Left ventricle myocardium superior (tissue), 1 donor: ENCODE measurements at regions not wholly inside any gene's neighbourhood (a gene's known extent, or its start where the extent isn't known, plus 50 kb on each side); places are given as distances from the start of the nearest gene placed in this dataset.
"Not testable (repeated sequence)": the region's sequence is repeated elsewhere in the genome, so short reads cannot be mapped to it uniquely, and the experiment has no call there.

Experiments used
- ATAC-seq: fragments of 200-7000 bp; cut with Tn5 transposase; one replicate; pipeline ENCODE4 v1.9.1; 2020; ENCODE audit warnings: mild to moderate bottlenecking, moderate library complexity
- DNase-seq: peaks from one replicate; pipeline ENCODE4 v3.0.0-alpha.2; 2020
- intact Hi-C: fragments of 100-400 bp; cut with micrococcal nuclease; formaldehyde crosslinking; loops from one replicate; pipeline ENCODE4 v1.11.0; 2022
- donor health status: DM: no; HTN: yes; CAD: no; lungs with severe emphysema.

DNA sequence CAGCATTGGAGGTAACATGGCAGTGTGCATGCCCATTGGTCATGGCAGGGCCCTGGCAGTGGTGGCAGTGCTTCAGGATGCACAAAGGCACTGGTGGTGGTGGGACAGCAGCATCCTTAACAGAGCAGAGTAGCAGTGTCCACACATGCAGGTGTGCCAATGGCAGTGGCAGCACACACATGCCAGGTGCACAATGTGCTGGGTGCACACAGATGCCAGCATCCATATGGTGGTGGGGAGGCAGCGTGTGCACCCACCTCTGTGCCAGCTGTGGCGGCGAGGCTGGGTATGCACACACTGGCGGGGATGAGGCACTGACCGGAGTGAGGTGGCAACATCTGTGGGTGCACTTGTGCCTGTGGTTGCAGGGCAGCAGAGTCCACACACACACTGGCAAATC lies 150.6 kb downstream of the SI start:
- intact Hi-C loops = no loop called here
- DNase-seq (no peak), ATAC-seq (no peak)

DNA sequence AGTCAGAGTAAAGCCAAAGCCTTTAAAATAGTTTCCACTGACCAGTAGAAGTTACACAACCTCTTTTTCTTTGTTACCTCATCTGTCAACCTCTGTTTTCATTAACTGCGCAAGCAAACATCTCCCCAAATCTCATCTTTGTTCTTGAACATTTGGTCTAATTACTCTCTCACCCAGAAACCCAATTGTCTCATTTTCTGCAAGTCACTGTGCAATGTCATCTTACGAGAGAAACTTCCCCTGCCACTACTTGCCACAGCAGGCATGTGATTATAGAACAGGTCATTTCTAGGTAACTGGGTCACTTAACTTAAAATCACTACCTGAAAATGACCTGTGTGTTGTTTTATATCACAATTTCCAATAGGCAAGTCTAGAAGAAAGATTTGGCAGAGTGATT lies 159.4 kb downstream of the SI start:
- DNase-seq (no peak), ATAC-seq (no peak)
- intact Hi-C loops = no loop called here

DNA sequence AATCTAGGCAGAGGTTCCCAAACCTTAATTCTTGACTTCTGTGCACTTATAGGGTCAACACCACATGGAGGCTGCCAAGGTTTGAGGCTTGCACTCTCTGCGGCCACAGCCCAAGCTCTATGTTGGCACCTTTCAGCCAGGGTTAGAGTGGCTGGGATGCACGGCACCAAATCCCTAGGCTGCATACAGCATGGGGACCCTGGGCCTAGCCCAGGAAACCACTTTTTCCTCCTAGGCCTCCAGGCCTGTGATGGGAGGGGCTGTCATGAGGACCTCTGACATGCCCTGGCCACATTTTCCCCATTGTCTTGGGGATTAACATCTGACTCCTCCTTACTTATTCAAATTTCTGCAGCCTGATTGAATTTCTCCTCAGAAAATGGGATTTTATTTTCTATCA lies 165.4 kb downstream of the SI start:
- ATAC-seq (no peak), DNase-seq (no peak)
- intact Hi-C loops = no loop called here

DNA sequence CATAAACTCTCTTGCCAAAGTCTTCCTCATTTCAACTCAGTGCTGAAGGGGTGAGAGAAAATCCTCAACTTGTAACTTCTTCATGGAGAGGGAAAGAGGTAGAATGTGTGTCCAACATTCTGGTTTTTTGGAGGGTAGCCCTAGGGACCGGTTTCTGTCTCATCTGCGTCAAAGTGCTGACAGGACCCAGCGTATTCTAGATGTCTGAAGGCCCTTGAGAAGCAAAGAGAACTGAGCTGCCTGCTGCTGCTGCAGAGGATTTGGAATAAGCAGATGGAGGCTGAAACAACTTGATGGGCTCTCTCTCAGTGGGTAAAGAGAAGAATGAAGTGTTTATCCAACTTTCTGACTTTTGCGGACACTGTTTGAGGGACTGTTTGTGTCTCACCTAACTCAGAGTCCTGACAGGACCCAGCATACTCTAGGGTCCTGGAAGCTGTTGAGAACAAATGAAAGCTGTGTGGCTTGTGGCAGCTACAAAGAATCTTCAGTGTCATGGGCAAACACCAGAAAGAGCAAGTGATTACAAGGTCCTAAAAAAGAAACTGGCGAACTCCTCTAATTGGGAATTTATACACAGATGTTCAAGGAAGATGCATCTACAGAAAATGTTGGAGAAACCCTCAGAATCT lies 174.4 kb downstream of the SI start:
- intact Hi-C loops = no loop called here
- DNase-seq (no peak), ATAC-seq (no peak)

DNA sequence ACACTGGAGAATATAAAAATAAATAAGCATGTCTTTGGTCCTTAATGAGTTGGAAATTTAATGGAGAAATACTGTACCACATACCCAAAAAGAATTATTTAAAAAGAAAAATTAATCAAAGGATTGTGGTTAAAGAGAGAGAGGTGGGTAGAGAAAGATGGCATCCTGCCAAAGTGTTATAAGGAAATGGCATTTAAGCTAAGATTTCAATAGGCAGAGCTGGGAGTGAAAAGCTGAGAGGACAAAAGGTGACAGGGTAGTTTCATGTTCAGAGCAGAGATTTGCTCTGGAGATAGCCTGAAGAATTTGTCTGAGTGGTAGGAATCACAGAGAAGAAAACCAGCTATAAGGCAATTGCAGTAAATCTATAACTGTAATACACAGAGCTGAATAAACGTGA lies 181.0 kb downstream of the SI start:
- intact Hi-C loops = no loop called here
- DNase-seq = no peak
- no peak for ATAC-seq

DNA sequence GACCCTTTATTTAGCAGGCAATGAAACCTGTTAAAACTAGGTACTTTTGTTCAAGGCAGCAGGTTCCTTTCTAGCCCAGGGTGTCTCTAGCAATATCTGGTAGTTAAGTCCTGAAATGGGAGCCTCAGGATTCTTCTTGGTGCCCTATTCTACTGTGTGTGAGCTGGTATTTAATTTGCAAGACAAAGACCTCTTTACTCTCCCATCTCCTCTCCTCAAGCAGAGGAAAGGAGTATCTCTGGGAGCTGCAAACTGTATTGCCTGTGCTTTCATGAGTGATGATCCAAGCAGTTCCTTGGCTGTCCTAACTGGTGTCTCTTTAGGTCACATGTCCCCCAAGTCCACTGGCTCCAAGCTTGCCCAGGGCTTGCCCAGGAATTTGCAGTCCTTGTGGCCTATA lies 188.2 kb downstream of the SI start:
- intact Hi-C loops = no loop called here
- ATAC-seq (no peak), DNase-seq (no peak)

DNA sequence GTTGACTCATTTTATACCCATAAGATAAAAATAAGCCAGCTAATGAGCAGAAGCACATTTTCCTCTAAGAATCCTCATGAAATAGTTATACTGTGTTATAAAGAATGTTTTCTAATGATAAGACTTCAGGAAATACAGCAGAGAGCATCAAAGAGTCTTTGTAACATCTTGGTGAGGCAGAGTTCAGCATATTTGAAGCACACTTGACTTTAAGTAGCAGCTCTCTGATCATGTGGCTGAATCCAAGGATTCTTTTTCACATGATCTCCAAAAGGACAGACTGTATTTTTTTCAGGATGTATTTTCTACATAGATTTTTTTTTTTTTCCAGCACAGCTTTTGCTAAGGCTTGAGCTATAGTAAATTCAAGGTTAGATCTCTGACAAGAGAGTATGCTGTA lies 195.1 kb downstream of the SI start:
- ATAC-seq (no peak), DNase-seq (no peak)
- intact Hi-C loops = no loop called here

DNA sequence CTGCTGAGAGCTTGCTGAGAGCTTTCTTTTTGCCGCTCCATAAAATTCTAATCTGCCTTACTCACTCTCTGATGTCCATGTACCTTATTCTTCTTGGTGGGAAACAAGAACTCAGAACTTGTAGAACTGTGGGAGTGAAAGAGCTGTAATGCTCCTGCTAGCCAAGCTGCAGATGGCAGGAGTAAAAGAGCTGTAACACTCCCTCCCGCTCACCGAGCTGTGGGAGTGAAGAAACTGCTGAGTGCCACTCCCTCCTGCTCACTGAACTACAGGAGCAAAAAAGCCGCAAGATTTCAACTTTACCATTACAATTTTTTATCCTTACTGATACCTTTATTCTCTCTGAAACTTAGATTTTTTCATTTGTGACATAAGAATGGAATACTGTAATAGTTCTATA lies 199.1 kb downstream of the SI start:
- no peak for ATAC-seq
- intact Hi-C loops = no loop called here
- DNase-seq = no peak

DNA sequence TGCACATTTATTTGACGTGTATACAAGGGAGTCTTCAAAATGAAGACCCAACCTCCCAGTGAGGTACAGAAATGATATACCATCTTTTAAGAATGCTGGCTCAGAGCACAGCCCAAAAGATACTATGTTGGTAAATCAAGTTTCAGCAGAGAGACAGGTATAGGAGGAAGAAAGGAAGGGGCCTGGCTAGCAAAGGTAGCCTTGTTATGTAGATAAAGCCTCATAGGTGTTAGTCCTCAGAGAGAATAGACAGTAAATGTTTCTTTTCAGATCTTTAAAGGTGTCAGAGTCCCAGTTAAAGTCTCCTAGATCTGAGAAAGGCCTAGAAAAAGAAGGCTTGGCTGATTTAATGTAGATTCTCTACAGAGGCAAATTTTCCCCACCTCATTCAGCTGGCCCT lies 213.8 kb downstream of the SI start:
- intact Hi-C loops = no loop called here
- ATAC-seq = no peak
- DNase-seq = no peak

DNA sequence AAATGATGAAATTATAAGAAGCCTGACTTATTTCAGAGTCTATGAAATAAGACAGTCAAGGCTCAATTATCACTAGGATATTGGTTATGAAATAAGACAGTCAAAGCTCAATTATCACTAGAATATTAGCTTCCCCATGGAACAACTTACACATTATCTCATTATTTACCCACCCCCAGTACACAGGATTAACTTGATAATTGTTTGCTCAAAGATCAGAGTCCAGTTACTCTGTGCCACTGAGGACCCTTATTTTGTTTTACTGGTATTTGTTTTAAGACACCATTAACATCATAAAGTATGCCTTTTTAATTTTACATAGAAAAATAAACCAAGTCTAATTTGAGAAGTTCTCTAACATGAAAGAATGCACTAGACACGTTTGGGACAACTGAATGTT lies 225.4 kb downstream of the SI start:
- ATAC-seq = no peak
- intact Hi-C loops = no loop called here
- no peak for DNase-seq

DNA sequence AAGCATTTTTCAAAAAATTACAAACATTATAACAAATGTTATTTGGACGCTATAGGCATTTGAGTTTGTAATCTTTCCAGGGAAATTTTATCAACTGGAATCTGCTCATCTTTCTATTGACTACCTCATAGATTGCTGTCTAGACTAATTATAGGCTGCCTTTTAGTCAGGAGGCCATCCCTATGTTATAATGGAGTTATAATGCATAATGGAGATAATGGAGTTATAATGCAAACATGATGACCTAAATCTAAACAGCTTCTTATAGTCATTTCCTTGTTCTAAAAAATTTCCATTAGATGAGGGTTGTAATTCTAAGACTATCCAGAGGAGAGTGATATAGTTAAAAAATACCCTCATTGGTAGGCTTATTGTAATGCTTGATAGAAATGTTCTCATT lies 226.4 kb downstream of the SI start:
- ATAC-seq (no peak), DNase-seq (no peak)
- intact Hi-C loops = no loop called here

DNA sequence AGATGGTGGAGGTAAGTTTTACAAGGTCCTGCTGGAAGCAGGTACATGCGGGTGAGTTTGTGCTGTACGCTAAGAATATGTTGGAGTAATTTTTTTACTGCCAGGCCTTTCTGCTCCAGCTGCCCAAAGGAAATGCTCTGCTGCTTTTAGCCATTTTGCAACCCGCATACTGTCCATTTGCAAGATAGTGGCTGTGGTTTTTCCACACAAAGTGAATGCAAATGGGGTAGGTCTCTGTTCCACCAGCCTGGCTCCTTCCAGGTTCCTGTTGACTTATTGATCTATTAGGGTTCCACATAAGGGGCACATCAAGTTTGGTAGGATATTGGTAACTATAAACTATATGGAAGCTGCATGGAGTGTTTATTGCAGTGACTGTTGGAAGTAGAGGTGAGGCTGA lies 227.1 kb downstream of the SI start:
- ATAC-seq (no peak), DNase-seq (no peak)
- intact Hi-C loops = no loop called here

DNA sequence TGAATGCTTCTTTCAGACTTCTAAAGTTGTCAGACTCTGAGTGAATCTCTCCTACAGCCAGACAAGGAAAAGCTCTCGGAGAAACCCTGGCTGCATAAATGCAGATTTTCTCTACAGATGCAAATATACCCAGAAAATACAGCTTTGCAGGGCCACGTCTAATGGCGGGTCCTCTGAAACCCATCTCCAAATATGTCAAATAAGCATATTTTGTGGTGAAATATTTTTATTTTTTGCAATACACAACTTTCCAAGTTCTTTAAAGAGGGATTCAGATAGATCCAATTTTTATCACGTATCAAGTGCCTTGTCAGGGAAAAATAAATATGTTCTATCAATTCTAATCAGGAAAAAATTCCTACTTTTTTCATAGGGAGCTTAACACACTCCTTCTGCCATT lies 229.4 kb downstream of the SI start:
- intact Hi-C loops = no loop called here
- ATAC-seq = no peak
- no peak for DNase-seq

DNA sequence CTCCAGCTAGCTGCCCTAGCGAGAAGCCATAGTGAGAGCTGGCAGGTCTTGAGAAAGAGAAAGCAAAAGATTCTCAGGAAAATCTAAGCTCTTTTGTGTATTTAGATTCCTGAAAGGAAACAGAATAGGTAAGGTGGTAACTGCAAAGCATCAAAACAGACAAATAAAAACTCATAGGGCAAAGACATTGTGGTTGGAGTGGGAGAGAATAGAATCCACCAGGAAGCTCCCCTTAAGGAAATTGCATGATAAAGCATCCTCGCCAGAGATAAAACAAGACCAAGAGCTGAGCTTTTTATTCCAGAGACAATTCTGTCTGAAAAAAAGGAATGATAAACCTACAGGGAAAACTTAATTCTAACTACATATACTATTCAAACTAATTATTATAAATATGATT lies 232.6 kb downstream of the SI start:
- no peak for ATAC-seq
- no peak for DNase-seq
- intact Hi-C loops = no loop called here

DNA sequence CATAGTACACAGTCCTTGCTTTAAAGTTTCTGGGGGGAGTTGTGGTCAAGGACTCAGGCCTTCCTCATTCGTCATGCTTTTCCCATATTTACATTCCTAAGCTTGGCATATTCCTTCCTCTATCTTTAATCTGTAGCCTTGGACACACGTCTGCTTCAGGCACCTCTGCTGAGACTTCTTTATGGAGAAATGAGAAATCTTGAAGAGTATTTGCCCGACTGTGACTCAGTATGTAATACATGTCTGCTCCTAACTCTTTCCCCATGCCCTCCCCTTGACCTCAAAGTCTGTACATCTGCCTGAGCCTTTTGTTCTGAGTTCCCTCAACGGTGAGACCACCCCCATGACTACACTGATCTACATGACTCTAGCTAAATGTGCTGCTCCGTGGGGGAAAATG lies 246.1 kb downstream of the SI start:
- intact Hi-C loops = no loop called here
- ATAC-seq (no peak), DNase-seq (no peak)

DNA sequence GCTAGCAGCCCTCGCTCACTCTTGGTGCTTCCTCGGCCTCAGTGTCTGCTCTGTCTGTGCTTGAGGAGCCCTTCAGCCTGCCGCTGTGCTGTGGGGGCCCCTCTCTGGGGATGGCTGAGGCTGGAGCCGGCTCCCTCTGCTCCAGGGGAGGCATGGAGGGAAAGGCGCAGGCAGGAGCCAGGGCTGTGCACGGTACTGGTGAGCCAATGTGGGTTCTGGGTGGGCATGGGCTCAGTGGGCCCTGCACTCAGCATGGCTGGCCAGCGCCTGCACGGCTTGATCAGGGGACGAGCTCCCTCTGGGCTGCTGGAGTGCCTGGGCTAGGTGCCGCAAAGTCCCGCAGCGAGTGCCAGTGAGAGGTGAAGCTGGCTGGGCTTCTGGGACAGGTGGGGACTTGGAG lies 260.0 kb downstream of the SI start:
- ATAC-seq = no peak
- DNase-seq = no peak
- intact Hi-C loops = no loop called here

DNA sequence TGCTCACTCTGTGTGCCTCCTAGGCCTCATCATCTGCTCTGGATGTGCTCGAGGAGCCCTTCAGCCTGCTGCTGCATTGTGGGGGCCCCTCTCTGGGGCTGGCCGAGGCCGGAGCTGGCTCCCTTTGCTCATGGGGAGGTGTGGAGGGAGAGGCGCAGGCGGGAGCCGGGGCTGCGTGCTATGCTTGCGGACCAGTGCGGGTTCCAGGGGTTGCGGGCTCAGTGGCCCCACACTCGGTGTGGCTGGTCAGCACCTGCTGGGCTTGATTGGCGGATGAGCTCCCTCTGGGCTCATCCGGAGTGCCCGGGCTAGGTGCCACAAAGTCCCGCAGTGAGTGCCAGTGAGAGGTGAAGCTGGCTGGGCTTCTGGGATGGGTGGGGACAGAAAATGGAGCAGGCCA lies 264.2 kb downstream of the SI start:
- no peak for ATAC-seq
- no peak for DNase-seq
- intact Hi-C loops = no loop called here

DNA sequence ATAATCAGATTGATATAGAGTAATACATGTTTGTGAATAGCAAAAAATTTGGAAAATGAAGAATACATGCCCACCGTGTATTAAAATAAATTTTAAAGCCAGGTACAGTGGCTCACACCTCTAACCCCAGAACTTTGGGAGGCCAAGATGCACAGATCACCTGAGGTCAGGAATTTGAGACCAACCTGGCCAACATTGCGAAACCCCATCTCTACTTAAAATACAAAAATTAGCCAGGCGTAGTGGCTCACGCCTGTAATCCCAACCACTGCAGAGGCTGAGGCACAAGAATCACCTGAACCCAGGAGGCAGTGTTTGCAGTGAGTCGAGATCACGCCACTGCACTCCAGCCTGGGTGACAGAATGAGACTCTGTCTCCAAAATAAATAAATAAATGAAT lies 266.3 kb downstream of the SI start:
- intact Hi-C loops = no loop called here

DNA sequence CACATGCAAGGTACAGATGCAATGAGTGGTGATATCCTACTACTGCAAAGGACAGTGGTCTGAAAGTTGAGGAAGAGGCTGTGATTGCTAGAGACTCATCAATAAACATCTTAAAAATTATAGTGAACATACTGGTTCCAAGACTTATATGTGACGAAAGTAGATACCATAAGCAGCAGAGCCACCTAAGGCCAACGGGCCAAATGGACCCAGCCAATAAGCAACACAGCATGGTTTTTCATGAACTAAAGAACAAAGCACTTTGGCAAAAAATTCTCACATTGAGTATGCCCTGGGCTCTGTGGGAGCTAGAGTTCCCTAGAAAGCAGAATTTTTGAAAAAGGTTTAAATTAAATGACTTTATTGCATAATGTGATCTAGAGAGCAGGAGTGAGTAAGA lies 272.1 kb downstream of the SI start:
- intact Hi-C loops = no loop called here
- DNase-seq (no peak), ATAC-seq (no peak)

More for the DNA sequence above, 266.3 kb downstream of the SI start:
- DNase-seq (no peak), ATAC-seq (no peak)

DNA sequence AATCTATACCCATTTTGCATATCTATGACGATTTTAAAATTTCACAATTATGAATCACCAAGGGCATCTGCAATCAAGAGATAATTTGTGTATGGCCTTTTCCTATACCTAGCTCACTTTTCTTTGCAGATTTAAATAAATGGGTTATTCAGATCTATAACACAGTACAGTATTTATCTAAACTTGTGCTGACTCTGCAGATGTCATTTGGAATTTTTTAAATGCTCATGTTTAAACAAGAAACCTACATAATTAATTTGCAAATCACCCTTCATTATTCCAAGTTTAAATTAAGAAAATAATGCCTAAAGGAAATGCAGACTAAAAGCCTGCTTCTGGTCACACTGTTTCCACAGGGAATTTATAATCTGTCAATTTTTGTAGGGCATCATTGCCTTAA lies 284.2 kb downstream of the SI start:
- DNase-seq (no peak), ATAC-seq (no peak)
- intact Hi-C loops = no loop called here

DNA sequence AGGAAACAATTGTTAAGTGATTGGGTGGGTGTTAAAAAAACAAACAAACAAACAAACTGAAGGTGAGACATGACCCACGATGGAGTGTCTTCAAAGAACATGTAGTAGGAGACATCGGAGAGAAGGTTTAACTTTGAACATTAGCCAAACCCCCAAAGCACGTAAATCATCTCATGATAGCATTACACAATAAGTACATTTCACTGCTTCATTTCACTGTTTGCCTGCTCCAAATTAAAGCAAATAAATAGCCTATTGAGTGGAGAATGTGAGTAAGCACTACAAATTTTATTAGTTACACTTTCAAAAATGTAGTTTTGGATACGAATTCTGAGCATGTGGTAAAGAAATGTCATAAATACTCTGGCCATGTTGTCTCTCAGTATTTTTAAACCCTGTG lies 287.0 kb downstream of the SI start:
- DNase-seq (no peak), ATAC-seq (no peak)
- intact Hi-C loops = no loop called here

DNA sequence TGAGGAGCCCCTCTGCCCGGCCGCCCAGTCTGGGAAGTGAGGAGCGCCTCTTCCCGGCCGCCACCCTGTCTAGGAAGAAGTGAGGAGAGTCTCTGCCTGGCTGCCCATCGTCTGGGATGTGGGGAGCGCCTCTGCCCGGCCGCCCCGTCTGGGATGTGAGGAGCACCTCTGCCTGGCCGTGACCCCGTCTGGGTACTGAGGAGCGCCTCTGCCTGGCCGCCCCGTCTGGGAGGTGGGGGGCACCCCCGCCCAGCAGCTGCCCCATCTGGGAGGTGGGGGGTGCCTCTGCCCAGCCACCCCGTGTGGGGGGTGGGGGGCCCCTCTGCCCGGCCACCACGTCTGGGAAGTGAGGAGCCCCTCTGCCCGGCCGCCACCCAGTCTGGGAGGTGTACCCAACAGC lies 293.9 kb downstream of the SI start:
- DNase-seq, intact Hi-C loops, ATAC-seq: not testable (repeated sequence)
